OCI-LY3 (cell line): ENCODE measurements at regions not wholly inside any gene's neighbourhood (a gene's known extent, or its start where the extent isn't known, plus 50 kb on each side); places are given as distances from the start of the nearest gene placed in this dataset.

ENCODE experiments used
- H2AFZ ChIP-seq: fragments of 200-600, 300-600 bp; shearing (Covaris generic); 2 replicates; pipeline ENCODE4 v1.6.0; 2014; ENCODE audit warnings: antibody characterized with exemption, low read depth, low read length
- H3K27ac ChIP-seq: fragments of 200-600, 300-600 bp; sonication (generic); 2 replicates; pipeline ENCODE4 v1.5.1; 2014; ENCODE audit warnings: mild to moderate bottlenecking, low read length, moderate library complexity, mixed read lengths
- H3K27me3 ChIP-seq: fragments of 200-600, 300-600 bp; sonication (generic); 2 replicates; pipeline ENCODE4 v1.6.1; 2014; ENCODE audit warnings: low read depth, low read length, mixed read lengths
- H3K36me3 ChIP-seq: fragments of 200-600, 300-600 bp; sonication (generic); replicated peaks from 2 replicates; pipeline ENCODE3; 2014; ENCODE audit warnings: low read depth, low read length, mixed read lengths
- H3K4me1 ChIP-seq: fragments of 300-600, 200-600 bp; sonication (generic); 2 replicates; pipeline ENCODE4 v1.6.1; 2014; ENCODE audit warnings: low read length, mixed read lengths
- H3K4me2 ChIP-seq: fragments of 200-600, 300-600 bp; sonication (generic); 2 replicates; pipeline ENCODE4 v1.6.1; 2014; ENCODE audit warnings: low read length, mixed read lengths
- H3K4me3 ChIP-seq: fragments of 300-600, 200-600 bp; sonication (generic); 2 replicates; pipeline ENCODE4 v1.5.1; 2014; ENCODE audit warnings: antibody characterized with exemption, mild to moderate bottlenecking, low read length, moderate library complexity
- H3K79me2 ChIP-seq: fragments of 300-600, 200-600 bp; shearing (Covaris generic); 2 replicates; pipeline ENCODE4 v1.6.1; 2014; ENCODE audit warnings: mild to moderate bottlenecking, low read length, mixed read lengths
- H3K9ac ChIP-seq: fragments of 300-600, 200-600 bp; shearing (Covaris generic); 2 replicates; pipeline ENCODE4 v1.6.0; 2014; ENCODE audit warnings: mild to moderate bottlenecking, low read length, moderate library complexity
- H3K9me3 ChIP-seq: fragments of 200-600, 300-600 bp; shearing (Covaris generic); 2 replicates; pipeline ENCODE4 v1.6.1; 2014; ENCODE audit warnings: low read length, mixed read lengths; ENCODE audit not compliant: insufficient read depth
- H4K20me1 ChIP-seq: fragments of 200-600, 300-600 bp; sonication (generic); 2 replicates; pipeline ENCODE4 v1.6.1; 2016; ENCODE audit warnings: low read length, mixed read lengths; ENCODE audit not compliant: insufficient read depth
- CTCF ChIP-seq: fragments of 200-600, 300-600 bp; sonication (generic); IDR thresholded peaks from 2 replicates; pipeline ENCODE4 v1.5.1; 2014; ENCODE audit warnings: antibody characterized with exemption, low read length, low read depth
- EZH2phosphoT487 ChIP-seq: fragments of 200-600 bp; shearing (Covaris generic); IDR thresholded peaks from 2 replicates; pipeline ENCODE4 v1.6.1; 2018; ENCODE audit warnings: antibody characterized with exemption, mixed run types, low read depth

GRCh38 chr10:118840071-118840775 lies 85.5 kb upstream of the CACUL1 start:
- Histone ChIP-seq H3K36me3 (no peaks in the 10 kb centered on the region), H3K27ac (no peak overlapping the region), H4K20me1 (no peaks in the 10 kb centered on the region), H3K79me2 (no peaks in the 10 kb centered on the region), H3K4me2 (no peak overlapping the region), H3K9ac (no peak overlapping the region), H3K4me1 (no peaks in the 10 kb centered on the region), H3K27me3 (no peaks in the 10 kb centered on the region), H3K4me3 (no peak overlapping the region), H3K9me3 (no peaks in the 10 kb centered on the region), H2AFZ (no peak overlapping the region)
- TF ChIP-seq EZH2phosphoT487 = no peak
- no peak for TF ChIP-seq CTCF

GRCh38 chr10:118840776-118841468 lies 86.2 kb upstream of the CACUL1 start:
- H4K20me1 ChIP-seq = no peaks in the 10 kb centered on the region

GRCh38 chr10:118841881-118842605 lies 87.3 kb upstream of the CACUL1 start:
- Histone ChIP-seq H3K27ac (no peak overlapping the region), H3K9me3 (no peaks in the 10 kb centered on the region), H3K79me2 (no peaks in the 10 kb centered on the region), H2AFZ (no peak overlapping the region), H3K9ac (no peak overlapping the region), H4K20me1 (no peaks in the 10 kb centered on the region), H3K36me3 (no peaks in the 10 kb centered on the region), H3K4me1 (no peaks in the 10 kb centered on the region), H3K4me3 (no peak overlapping the region), H3K27me3 (no peaks in the 10 kb centered on the region), H3K4me2 (no peak overlapping the region)
- TF ChIP-seq EZH2phosphoT487 (no peak), CTCF (no peak)

More at GRCh38 chr10:118840776-118841468, 86.2 kb upstream of the CACUL1 start:
- no peak overlapping the region for H3K4me3 ChIP-seq
- H3K27me3 ChIP-seq = no peaks in the 10 kb centered on the region
- H3K27ac ChIP-seq = no peak overlapping the region
- H3K4me1 ChIP-seq = no peaks in the 10 kb centered on the region
- H3K4me2 ChIP-seq = no peak overlapping the region
- TF ChIP-seq CTCF (no peak), EZH2phosphoT487 (no peak)
- H2AFZ ChIP-seq = no peak overlapping the region
- no peaks in the 10 kb centered on the region for H3K79me2 ChIP-seq
- H3K9ac ChIP-seq = no peak overlapping the region
- H3K9me3 ChIP-seq = no peaks in the 10 kb centered on the region
- H3K36me3 ChIP-seq = no peaks in the 10 kb centered on the region
